T-helper 2 cell treated with Interferon-gamma antibody and Interleukin-4, amounts not matched to agents 100 ng/mL and 5 ng/mL, for 36 hours (primary cell): ENCODE measurements at regions not wholly inside any gene's neighbourhood (a gene's known extent, or its start where the extent isn't known, plus 50 kb on each side); places are given as distances from the start of the nearest gene placed in this dataset.

ENCODE experiments used
- intact Hi-C: fragments of 100-400 bp; cut with micrococcal nuclease; formaldehyde crosslinking; loops from one replicate; pipeline ENCODE4 v1.15.1; 2023

- intact Hi-C loops: loop anchor here (2.0 kb wide), 1 partner anchor 19 kb away; no protein-coding TSS in a partner anchor
Measured at GRCh38 chr3:187821616-187822317, 76.5 kb upstream of the BCL6 start.

- intact Hi-C loops: loop anchor here (2.0 kb wide), 1 partner anchor 20 kb away; no protein-coding TSS in a partner anchor
Measured at GRCh38 chr3:187822402-187822801, 77.1 kb upstream of the BCL6 start.

DNA sequence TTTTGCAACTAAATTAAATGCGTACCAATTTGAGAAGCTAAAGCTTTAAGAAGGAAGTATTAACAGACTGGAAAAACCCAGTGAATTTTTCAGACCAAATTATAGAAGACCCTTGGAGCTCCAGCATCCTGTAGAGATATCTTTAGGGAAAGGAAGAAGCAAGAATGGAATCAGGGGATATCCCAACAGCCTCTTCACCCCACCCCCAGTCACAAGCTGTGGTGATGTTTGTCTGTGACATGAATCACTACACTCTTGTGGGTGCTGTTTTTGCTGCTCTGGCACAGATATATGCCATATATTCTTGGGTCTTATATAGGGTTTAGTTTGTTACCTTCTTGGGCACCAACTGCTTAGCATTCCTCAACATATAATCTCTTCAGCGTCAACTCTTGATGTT lies 78.5 kb upstream of the BCL6 start:
- intact Hi-C loops: loop anchor here (2.0 kb wide), 1 partner anchor 21 kb away; no protein-coding TSS in a partner anchor

- intact Hi-C loops: no loop called here
Measured at GRCh38 chr3:187827723-187828122, 82.5 kb upstream of the BCL6 start.

- intact Hi-C loops: no loop called here
Measured at GRCh38 chr3:187828579-187829452, 83.5 kb upstream of the BCL6 start.

- intact Hi-C loops: no loop called here
Measured at GRCh38 chr3:187830181-187830580, 84.9 kb upstream of the BCL6 start.

GRCh38 chr3:187831125-187832051 lies 86.1 kb upstream of the BCL6 start:
- intact Hi-C loops: no loop called here

GRCh38 chr3:187832202-187832601 lies 86.9 kb upstream of the BCL6 start:
- intact Hi-C loops: no loop called here

- intact Hi-C loops: no loop called here
Measured at GRCh38 chr3:187833375-187833774, 88.1 kb upstream of the BCL6 start.

DNA sequence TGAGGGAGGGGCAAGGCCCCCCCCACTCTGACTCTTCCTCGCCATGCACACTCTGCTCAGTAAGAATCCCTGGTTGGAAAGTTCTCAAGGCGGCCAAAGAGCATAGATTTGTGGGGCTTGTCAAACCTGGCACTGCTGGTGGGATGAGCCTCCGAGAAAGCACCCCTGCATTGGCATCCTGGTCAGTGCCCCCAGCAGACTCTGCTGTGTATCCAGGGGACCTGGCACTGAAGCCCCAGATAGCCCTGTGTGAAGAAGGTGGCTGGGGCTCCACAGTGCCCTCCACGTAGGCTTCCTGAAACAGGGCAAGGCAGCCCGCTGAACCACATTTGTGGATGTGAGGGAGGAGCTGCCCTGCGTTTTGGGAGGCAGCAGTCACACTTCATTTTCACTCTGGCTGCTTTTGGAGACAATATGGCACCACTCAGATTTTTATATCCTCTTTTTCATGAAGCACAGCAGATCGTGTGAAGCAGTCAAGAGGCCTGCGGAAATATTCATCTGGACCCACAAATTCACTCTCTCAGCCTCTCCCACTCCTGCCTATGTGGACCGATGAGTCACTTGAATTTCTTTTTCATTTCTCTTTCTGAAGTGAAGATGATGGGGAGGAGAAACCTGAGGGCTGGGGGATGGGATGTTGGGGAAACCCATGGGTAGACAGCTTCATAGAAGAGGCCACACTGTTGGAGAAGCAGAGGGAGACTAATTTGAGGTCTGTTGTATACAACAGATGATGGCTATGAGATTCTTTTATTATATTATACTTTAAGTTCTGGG lies 88.7 kb upstream of the BCL6 start:
- intact Hi-C loops: no loop called here

DNA sequence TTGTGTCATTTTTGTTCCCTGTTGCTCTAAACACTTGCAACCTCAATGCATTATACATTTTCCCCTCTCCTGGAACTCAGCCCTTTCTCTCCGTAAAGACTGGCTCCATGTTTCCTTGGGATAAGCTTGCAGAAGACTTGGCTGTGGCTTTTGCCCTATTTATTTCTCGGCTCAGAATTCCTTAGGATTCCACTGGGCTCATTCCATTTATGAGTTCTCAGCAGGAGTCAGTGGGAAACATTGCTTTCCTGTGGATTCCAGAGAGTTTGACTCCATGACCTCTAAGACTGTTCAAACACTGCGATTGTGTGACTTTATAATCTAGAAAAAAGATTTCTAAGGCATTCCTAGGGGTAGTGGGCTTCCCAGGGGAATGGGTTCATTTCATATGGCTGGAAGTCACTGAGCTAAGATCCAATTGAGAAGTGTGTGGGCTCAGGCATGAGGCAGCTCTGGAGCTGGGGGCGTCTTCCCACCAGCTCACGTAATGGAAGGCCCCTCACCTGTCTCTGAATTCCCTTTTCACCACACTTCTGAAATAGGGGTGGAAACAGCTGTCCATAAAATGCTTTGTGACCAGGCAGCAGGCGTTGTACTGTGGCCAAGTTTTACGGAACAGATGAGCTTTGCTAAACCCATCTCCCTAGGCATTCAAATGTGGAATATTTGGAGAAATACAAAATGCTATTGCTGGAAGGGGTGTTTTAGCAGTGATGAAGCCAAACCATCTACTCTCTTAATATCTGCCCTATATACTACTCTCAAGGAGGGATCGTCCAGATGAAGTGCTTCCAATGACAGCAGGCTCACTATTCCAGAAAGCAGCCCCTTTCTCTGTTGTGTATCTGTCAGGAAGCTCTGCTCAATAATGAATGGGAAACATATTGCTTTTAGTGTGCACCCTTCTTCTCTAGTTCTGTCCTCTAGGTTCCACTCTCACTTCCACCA lies 91.8 kb upstream of the BCL6 start:
- intact Hi-C loops: no loop called here

- intact Hi-C loops: no loop called here
Measured at GRCh38 chr3:187838016-187838540, 92.8 kb upstream of the BCL6 start.

DNA sequence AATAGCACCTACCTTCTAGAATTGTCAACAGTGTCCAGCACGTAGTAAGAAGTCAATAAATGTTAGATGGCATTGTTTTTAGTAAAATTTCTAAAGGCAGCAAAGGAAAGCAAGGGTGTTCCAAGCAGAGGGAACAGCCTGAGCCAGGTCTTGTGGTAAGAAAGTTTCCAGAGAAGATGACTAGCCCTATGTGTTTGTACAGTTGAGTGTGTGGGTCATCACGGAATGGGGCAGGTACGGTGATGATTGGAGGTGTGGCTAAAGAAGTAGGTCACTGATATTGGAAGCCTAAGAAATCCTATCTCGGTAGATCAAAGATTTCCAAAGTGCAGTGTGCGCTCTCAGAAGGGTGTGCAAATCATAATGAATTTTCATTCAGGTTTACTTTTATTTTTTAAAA lies 94.2 kb upstream of the BCL6 start:
- intact Hi-C loops: no loop called here

- intact Hi-C loops: no loop called here
Measured at GRCh38 chr3:187840856-187841255, 95.6 kb upstream of the BCL6 start.

GRCh38 chr3:187841560-187841959 lies 96.3 kb upstream of the BCL6 start:
- intact Hi-C loops: no loop called here

DNA sequence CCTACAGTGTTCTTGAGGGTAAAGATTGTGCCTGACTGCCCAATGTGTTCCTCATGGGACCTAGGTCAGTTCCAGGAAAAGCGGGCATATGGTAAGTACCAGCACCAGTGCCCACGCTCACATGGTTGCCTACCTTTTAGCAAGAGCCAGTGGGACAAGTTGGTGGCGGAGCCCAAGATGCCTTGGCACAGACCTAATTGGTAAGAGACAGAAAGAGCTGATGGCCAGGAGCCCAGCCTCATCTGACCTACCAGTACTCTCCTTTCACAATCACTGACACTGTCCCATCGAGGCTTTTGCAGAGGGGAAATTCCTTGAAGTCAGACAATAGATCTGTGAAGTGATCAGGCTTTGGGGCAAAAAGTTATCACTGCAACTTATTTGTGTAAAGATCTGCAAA lies 98.4 kb upstream of the BCL6 start:
- intact Hi-C loops: no loop called here

DNA sequence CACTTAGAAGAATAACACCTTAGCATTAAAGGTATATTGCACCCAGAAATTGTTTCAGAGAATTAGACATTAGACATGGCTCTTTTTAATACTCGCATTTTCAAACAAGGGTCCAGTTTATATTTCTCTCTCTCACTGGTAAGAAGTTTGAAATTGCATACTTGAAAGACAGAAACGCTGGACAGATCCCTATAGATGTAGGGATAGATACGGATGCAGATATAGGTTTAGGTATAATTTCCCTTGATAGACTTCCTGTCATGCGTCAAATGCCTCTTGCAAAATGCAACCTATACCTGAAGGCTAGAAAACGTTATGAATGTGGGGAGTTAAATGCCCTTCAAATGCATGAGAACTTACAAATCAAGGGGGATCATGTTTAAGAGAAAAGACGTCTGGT lies 99.4 kb upstream of the BCL6 start:
- intact Hi-C loops: no loop called here

- intact Hi-C loops: no loop called here
Measured at GRCh38 chr3:187845826-187846225, 100.6 kb upstream of the BCL6 start.

- intact Hi-C loops: no loop called here
Measured at GRCh38 chr3:187848401-187848800, 103.1 kb upstream of the BCL6 start.
